T47D (cell line): ENCODE measurements at regions not wholly inside any gene's neighbourhood (a gene's known extent, or its start where the extent isn't known, plus 50 kb on each side); places are given as distances from the start of the nearest gene placed in this dataset.

ENCODE experiments used
- DNase-seq, 2 experiments: peaks; one replicate each; pipeline versions ENCODE4 v3.0.0 to v3.0.0-alpha.2; 2011 to 2012; ENCODE audit warnings: low read depth in 1 of 2, low spot score in 1 of 2
- JUND ChIP-seq: IDR thresholded peaks from 2 replicates; pipeline ENCODE4 v1.6.1; 2012; ENCODE audit warnings: low read depth
- in situ Hi-C: cut with HindIII; loops from 2 replicates; pipeline ENCODE4 v1.10.0; 2016; ENCODE audit warnings: low sequenced_read_pairs, low pct_unique_long_range_greater_than_20kb

DNA sequence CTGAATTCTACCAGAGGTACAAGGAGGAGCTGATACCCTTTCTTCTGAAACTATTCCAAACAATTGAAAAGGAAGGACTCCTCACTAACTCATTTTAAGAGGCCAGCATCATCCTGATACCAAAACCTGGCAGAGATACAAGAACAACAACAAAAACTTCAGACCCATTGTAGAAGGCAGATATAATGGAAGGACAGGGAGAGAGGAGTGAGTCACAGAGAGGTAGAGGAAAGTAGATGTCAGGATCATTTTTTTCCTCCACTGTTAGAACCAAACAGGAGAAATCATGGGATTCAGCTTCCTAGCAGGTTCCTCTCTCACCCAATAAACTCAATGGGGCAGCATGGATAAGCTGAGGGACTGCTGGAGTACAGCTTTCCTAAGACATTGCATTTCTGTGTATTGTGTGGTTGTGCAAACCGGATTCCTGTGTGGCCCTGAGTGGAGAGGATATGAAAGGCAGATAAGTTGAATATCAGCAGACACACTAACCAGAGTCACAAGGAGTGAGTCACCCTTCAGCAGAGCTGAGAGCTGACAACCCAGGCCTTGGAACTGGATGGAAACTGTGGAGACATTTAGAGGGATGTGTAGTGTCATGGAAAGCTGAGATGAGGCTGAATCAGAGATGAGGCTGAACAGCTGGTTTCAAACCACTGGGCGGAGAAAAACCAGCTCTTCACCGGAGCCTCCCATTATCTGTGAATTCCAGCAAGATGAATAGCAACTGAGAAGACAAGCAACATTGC lies 60.9 kb upstream of the MMADHC start:
- no peak for TF ChIP-seq JUND
- in situ Hi-C loops = no loop called here
- DNase-seq = no peak

DNA sequence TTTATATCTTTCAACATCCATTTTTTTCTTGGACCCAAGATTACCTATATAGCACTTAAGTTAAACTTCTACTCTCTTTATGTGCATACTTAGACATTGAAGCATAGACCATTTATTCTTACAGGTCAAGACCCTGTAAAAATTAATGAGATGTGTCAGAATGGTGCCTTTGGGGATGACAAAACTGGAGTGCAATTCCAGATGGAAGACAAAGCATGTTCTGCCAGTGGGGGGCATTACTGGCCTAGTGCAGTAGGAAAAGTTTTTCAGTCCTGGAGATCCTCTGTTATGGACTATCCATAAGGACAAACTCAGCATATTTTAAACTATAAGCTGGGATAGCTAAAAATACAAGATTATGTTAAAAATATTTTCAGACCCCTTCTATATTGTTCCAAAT lies 57.8 kb upstream of the MMADHC start:
- DNase-seq = no peak
- TF ChIP-seq JUND = no peak
- in situ Hi-C loops = no loop called here
